Endothelial cell of umbilical vein (primary cell): ENCODE measurements at regions not wholly inside any gene's neighbourhood (a gene's known extent, or its start where the extent isn't known, plus 50 kb on each side); places are given as distances from the start of the nearest gene placed in this dataset.

Source experiments
- BruUV-seq: library from RNA; stranded (reverse); fragments of 400-500 nt; replicated peaks from 2 replicates; lab custom pipeline; 2021; lab: Mats Ljungman, UMichigan
- CTCF ChIA-PET: fragments of 300-600, 350-600 bp; sonication (Branson Sonifier 250); formaldehyde crosslinking; loops from one replicate; lab custom pipeline; 2021; ENCODE audit warnings: antibody characterized with exemption, inconsistent platforms; lab: Charles Lee
- POLR2A ChIA-PET: fragments of 300-600, 350-600 bp; sonication (Branson Sonifier 250); formaldehyde crosslinking; loops from one replicate; lab custom pipeline; 2021; ENCODE audit warnings: antibody characterized with exemption, inconsistent platforms; lab: Charles Lee
- DNase-seq: peaks from one replicate; pipeline ENCODE4 v3.0.0-alpha.2; 2011; ENCODE audit warnings: low read depth, low spot score
- FAIRE-seq: peaks from 2 replicates; lab custom pipeline; 2011; peaks lifted over from hg19 to GRCh38; lab: Jason Lieb, UNC
- H2AFZ ChIP-seq: 2 replicates; pipeline ENCODE4 v1.6.0; 2012; ENCODE audit warnings: low read depth, low read length, control low read depth, inconsistent platforms
- H3K27ac ChIP-seq: 2 replicates; pipeline ENCODE4 v1.5.1; 2011; ENCODE audit warnings: low read depth, mild to moderate bottlenecking, control low read depth, low read length, moderate library complexity; ENCODE audit not compliant: insufficient read depth
- H3K27me3 ChIP-seq, 2 experiments: 2 replicates each; pipeline versions ENCODE4 v1.6.0 to v1.6.1; 2011; ENCODE audit warnings: low read length in 2 of 2, mixed read lengths in 1 of 2; ENCODE audit not compliant: control insufficient read depth in 2 of 2, insufficient read depth in 2 of 2
- H3K36me3 ChIP-seq, 2 experiments: 2 replicates in 1 of 2; 3 replicates in 1 of 2; pipeline ENCODE4 v1.5.1; 2011; ENCODE audit warnings: low read length in 2 of 2, mild to moderate bottlenecking in 1 of 2, moderate library complexity in 1 of 2; ENCODE audit not compliant: control insufficient read depth in 2 of 2, insufficient read depth in 2 of 2; ENCODE audit errors: extremely low read depth in 1 of 2
- H3K4me1 ChIP-seq: 3 replicates; pipeline ENCODE4 v1.5.1; 2011; ENCODE audit warnings: mild to moderate bottlenecking, low read length; ENCODE audit not compliant: control insufficient read depth, insufficient read depth; ENCODE audit errors: extremely low read depth
- H3K4me2 ChIP-seq: 2 replicates; pipeline ENCODE4 v1.6.1; 2011; ENCODE audit warnings: low read length, control low read depth, mixed read lengths; ENCODE audit not compliant: insufficient read depth
- H3K4me3 ChIP-seq, 3 experiments: fragments of 200-600 bp in 1 of 3; sonication (generic), shearing (Covaris generic) in 1 of 3; replicated peaks in 1 of 3; 2 replicates each; pipeline ENCODE4 v1.5.1; 2011 to 2016; ENCODE audit warnings: control low read depth in 3 of 3, low read length in 3 of 3, mild to moderate bottlenecking in 2 of 3, inconsistent platforms in 1 of 3, low read depth in 1 of 3, moderate library complexity in 1 of 3; ENCODE audit not compliant: insufficient read depth in 1 of 3
- H3K79me2 ChIP-seq: 2 replicates; pipeline ENCODE4 v1.6.0; 2012; ENCODE audit warnings: low read length, inconsistent platforms; ENCODE audit not compliant: control insufficient read depth, insufficient read depth
- H3K9ac ChIP-seq: replicated peaks from 2 replicates; pipeline ENCODE3; 2011; ENCODE audit warnings: low read length, control low read depth; ENCODE audit not compliant: insufficient read depth; ENCODE audit errors: extremely low read depth
- H3K9me1 ChIP-seq: replicated peaks from 3 replicates; pipeline ENCODE4 v1.6.0; 2011; ENCODE audit warnings: mild to moderate bottlenecking, low read length; ENCODE audit not compliant: control insufficient read depth, insufficient read depth; ENCODE audit errors: extremely low read depth
- H3K9me3 ChIP-seq: replicated peaks from 2 replicates; pipeline ENCODE4 v1.5.1; 2012; ENCODE audit warnings: low read length, inconsistent platforms; ENCODE audit not compliant: control insufficient read depth, insufficient read depth
- H4K20me1 ChIP-seq: replicated peaks from 2 replicates; pipeline ENCODE3; 2011; ENCODE audit warnings: mild to moderate bottlenecking, low read length; ENCODE audit not compliant: control insufficient read depth, insufficient read depth; ENCODE audit errors: extremely low read depth
- CTCF ChIP-seq, 2 donors: IDR thresholded peaks; 1 replicate in 1 of 2; 2 replicates in 1 of 2; pipeline ENCODE4 v1.5.1; 2011; ENCODE audit warnings: low read length in 2 of 2, mild to moderate bottlenecking in 2 of 2, moderate library complexity in 2 of 2, control low read depth in 1 of 2, inconsistent platforms in 1 of 2, low read depth in 1 of 2; ENCODE audit not compliant: insufficient read depth in 1 of 2; ENCODE audit errors: extremely low read depth in 1 of 2
- EZH2 ChIP-seq: IDR thresholded peaks from 2 replicates; pipeline ENCODE4 v1.6.1; 2012; ENCODE audit warnings: borderline replicate concordance, low read depth, mild to moderate bottlenecking, moderate library complexity, low read length, inconsistent platforms; ENCODE audit not compliant: severe bottlenecking
- FOS ChIP-seq: IDR thresholded peaks from 2 replicates; pipeline ENCODE4 v1.6.1; 2011; ENCODE audit warnings: mild to moderate bottlenecking, low read length, moderate library complexity, borderline replicate concordance; ENCODE audit not compliant: insufficient read depth
- GATA2 ChIP-seq: IDR thresholded peaks from 2 replicates; pipeline ENCODE4 v1.7.0; 2011; ENCODE audit warnings: low read depth, mild to moderate bottlenecking, moderate library complexity, mixed read lengths, low read length; ENCODE audit not compliant: insufficient read length, insufficient read depth
- JUN ChIP-seq: IDR thresholded peaks from 2 replicates; pipeline ENCODE4 v1.6.1; 2011; ENCODE audit warnings: borderline replicate concordance, low read depth; ENCODE audit not compliant: insufficient read length, insufficient read depth
- MYC ChIP-seq: IDR thresholded peaks from one replicate; pipeline ENCODE4 v1.6.1; 2011; ENCODE audit warnings: mild to moderate bottlenecking, low read depth, low read length
- POLR2A ChIP-seq: IDR thresholded peaks from 2 replicates; pipeline ENCODE4 v1.6.1; 2012; ENCODE audit warnings: low read depth, mild to moderate bottlenecking, control low read depth, low read length
- POLR2AphosphoS5 ChIP-seq: IDR thresholded peaks from 2 replicates; pipeline ENCODE4 v1.6.1; 2012; ENCODE audit warnings: low read depth, mild to moderate bottlenecking, control low read depth, low read length, moderate library complexity; ENCODE audit not compliant: insufficient read depth
- dilution Hi-C: fragments of 300-500 bp; cut with MboI; formaldehyde crosslinking; loops from one replicate; pipeline ENCODE4 v1.15.0; 2019; ENCODE audit warnings: low sequenced_read_pairs; ENCODE audit not compliant: extremely low pct_ligation_motif_present
- intact Hi-C: fragments of 100-400 bp; cut with micrococcal nuclease; formaldehyde crosslinking; loops from one replicate; pipeline ENCODE4 v1.10.0; 2022
- TF ChIP-seq, protein P1 (sequence below): IDR thresholded peaks from 2 replicates; pipeline ENCODE4 v1.6.1; 2011; ENCODE audit not compliant: insufficient read depth, insufficient read length

DNA sequence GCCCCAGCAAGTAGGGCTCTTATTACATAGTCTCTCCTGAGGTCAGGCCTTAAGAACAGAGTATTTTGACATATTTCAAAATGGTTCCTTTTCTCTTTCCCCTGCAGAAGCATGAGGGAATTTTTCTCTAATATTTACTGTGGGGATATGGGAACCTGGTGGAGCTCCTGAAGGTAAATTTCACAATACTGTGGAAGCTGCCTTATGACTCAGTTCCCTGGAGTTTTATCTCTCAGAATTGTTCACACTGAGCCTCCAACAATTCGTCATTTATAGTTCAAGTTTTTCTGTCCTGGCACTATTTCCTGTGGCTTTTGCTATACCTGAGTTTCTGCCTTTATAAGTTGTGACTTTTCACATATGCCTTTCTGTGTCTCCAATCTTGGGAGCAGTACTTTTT, 607.2 kb upstream of the NDST4 start:
- H3K4me1 ChIP-seq: no peaks in the 10 kb centered on the region
- H3K27ac ChIP-seq: no peak overlapping the region
- H2AFZ ChIP-seq: no peak overlapping the region
- H3K27me3 ChIP-seq: no peaks in the 10 kb centered on the region
- dilution Hi-C loops (no loop called here), intact Hi-C loops (no loop called here)
- FAIRE-seq (no peak), DNase-seq (no peak)
- no peaks in the 10 kb centered on the region for H3K9me1 ChIP-seq
- no peaks in the 10 kb centered on the region for H3K9me3 ChIP-seq
- POLR2A ChIA-PET: no interaction called here
- H3K79me2 ChIP-seq: no peaks in the 10 kb centered on the region
- no peak overlapping the region for H3K4me2 ChIP-seq
- no peak overlapping the region for H3K4me3 ChIP-seq
- TF ChIP-seq GATA2: no peak
- no peak for TF ChIP-seq JUN
- TF ChIP-seq POLR2A: no peak
- no peaks in the 10 kb centered on the region for H3K36me3 ChIP-seq
- no TSS peak for BruUV-seq
- CTCF ChIA-PET: no interaction called here
- no peaks in the 10 kb centered on the region for H4K20me1 ChIP-seq
- H3K9ac ChIP-seq: no peak overlapping the region

DNA sequence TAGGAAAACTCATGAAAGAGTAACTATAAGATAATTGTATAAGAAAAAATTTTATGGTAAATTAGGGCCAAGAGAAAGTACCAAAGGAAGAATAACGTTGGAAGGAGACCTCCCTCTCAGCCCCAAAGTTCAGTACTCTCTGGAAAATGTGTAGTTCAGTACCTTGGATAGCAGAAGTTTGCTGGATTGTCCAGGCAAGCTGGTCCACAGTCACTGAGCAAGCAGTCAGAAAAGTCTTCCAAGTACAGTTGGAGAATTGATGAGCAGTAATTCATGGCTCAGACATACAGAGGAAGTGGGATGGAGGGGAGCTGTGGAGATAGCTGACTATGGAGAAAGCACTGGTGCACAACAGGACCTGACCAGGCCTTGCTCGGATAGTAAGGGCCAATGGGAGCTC, 598.2 kb upstream of the NDST4 start:
- H3K4me3 ChIP-seq: no peak overlapping the region
- FAIRE-seq (no peak), DNase-seq (no peak)
- no peaks in the 10 kb centered on the region for H3K36me3 ChIP-seq
- no peaks in the 10 kb centered on the region for H3K79me2 ChIP-seq
- CTCF ChIA-PET: no interaction called here
- H3K27me3 ChIP-seq: no peaks in the 10 kb centered on the region
- H3K4me2 ChIP-seq: no peak overlapping the region
- no peaks in the 10 kb centered on the region for H3K9me3 ChIP-seq
- no peak overlapping the region for H3K9ac ChIP-seq
- H3K9me1 ChIP-seq: no peaks in the 10 kb centered on the region
- intact Hi-C loops (no loop called here), dilution Hi-C loops (no loop called here)
- POLR2A ChIA-PET: no interaction called here
- no peaks in the 10 kb centered on the region for H3K4me1 ChIP-seq
- TF ChIP-seq MYC (no peak), JUN (no peak), POLR2AphosphoS5 (no peak), EZH2 (no peak), POLR2A (no peak), FOS (no peak), GATA2 (no peak), CTCF (IDR thresholded peaks at IDR 0.05; ENCODE audit: extremely low read depth in 1 of 2, insufficient read depth in 1 of 2, low read depth in 1 of 2, low read length in 2 of 2) (no peak)
- TF ChIP-seq, protein P1, sequence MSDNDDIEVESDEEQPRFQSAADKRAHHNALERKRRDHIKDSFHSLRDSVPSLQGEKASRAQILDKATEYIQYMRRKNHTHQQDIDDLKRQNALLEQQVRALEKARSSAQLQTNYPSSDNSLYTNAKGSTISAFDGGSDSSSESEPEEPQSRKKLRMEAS: no peak
- BruUV-seq: no TSS peak
- no peak overlapping the region for H2AFZ ChIP-seq
- no peak overlapping the region for H3K27ac ChIP-seq
- no peaks in the 10 kb centered on the region for H4K20me1 ChIP-seq
